ENCODE measurements at regions not wholly inside any gene's neighbourhood (a gene's known extent, or its start where the extent isn't known, plus 50 kb on each side); places are given as distances from the start of the nearest gene placed in this dataset.

DNA sequence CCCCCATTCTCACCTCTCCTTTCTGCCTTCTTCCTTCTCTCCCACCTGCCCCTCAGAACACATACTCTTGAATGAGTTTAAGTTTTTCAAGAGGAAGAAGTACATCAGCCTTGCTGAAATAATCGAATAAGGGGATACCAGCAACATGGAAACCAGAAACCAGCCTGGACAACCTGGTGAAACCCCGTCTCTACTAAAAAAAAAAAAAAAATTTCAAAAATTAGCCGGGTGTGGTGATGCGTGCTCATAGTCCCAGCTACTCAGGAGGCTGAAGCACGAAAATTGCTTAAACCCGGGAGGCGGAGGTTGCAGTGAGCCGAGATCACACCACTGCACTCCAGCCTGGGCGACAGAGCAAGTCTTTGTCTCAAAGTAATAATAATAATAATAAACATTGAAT lies 75.0 kb upstream of the SLC1A4 start:
- Histone ChIP-seq H3K36me3 (ENCODE audit: insufficient read depth, low read length, poor library complexity, severe bottlenecking) (no peaks in the 10 kb centered on the region), H3K9me3 (ENCODE audit: low read depth, low read length, poor library complexity, severe bottlenecking) (no peaks in the 10 kb centered on the region), H3K27ac (ENCODE audit: low read depth, low read length, poor library complexity, severe bottlenecking) (no peak overlapping the region), H3K4me3 (ENCODE audit: low read depth, low read length, poor library complexity, severe bottlenecking) (no peak overlapping the region), H3K4me1 (ENCODE audit: insufficient read depth, low read length, poor library complexity, severe bottlenecking) (peaks cover 18% of the 10 kb centered on the region), H3K27me3 (replicated peaks; ENCODE audit: insufficient read depth, low read depth, low read length, poor library complexity) (no peaks in the 10 kb centered on the region)
- intact Hi-C loops (cut with micrococcal nuclease; ENCODE audit: unreplicated experiment), result no loop called here
- TF ChIP-seq, protein P1, sequence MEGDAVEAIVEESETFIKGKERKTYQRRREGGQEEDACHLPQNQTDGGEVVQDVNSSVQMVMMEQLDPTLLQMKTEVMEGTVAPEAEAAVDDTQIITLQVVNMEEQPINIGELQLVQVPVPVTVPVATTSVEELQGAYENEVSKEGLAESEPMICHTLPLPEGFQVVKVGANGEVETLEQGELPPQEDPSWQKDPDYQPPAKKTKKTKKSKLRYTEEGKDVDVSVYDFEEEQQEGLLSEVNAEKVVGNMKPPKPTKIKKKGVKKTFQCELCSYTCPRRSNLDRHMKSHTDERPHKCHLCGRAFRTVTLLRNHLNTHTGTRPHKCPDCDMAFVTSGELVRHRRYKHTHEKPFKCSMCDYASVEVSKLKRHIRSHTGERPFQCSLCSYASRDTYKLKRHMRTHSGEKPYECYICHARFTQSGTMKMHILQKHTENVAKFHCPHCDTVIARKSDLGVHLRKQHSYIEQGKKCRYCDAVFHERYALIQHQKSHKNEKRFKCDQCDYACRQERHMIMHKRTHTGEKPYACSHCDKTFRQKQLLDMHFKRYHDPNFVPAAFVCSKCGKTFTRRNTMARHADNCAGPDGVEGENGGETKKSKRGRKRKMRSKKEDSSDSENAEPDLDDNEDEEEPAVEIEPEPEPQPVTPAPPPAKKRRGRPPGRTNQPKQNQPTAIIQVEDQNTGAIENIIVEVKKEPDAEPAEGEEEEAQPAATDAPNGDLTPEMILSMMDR (conservative IDR thresholded peaks at IDR 0.05; ENCODE audit: low read depth, low read length), result no peak
- no peak for TF ChIP-seq EZH2 (IDR thresholded peaks at IDR 0.05; ENCODE audit: borderline replicate concordance, low read depth, low read length, poor library complexity, severe bottlenecking)
- BruUV-seq (replicated peaks), result no TSS peak
- CTCF ChIA-PET, result no interaction called here
- no peak for DNase-seq (ENCODE audit: low spot score)
- POLR2A ChIA-PET (ENCODE audit: low non-redundant PET), result interaction anchor here (0.6 kb wide), 1 partner anchor 676 kb away, joined by 5 read pairs; no protein-coding TSS in a partner anchor

DNA sequence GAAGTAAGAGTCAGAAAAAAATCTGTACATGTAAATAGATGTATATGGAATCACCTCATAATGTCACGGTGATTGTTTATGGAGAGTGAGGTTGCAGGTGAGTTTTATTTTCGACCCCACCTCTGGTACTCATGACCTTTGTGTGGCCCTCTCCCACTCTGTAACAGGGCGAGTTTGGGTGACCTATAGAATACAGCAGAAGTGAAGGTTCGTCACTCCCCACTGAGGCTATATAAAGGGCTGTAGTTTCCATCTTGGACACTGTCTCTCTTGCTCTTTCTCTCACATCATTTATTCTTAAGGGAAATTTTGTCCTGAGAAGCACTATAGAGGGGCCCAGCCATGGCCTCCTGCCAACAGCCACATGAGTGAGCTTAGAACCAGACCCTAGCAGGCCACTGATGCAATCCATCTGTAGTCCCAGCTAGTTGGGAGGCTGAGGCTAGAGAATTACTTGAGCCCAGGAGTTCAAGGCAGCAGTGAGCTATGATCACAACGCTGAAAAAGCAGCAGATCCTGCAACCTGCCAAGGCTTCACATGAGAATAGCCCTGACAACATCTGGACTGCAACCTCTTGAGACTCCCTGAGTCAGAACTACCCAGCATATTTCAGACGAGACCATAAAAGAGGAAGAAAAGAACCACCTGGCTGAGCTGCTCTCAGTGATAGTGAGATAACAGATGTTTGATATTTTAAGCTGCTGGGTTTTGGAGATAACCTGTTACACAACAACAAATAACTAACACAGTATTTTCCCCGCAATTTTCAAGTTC lies 74.3 kb upstream of the SLC1A4 start:
- peaks cover 18% of the 10 kb centered on the region for H3K4me1 ChIP-seq (ENCODE audit: insufficient read depth, low read length, poor library complexity, severe bottlenecking)
- H3K4me3 ChIP-seq (ENCODE audit: low read depth, low read length, poor library complexity, severe bottlenecking), result no peak overlapping the region
- no peaks in the 10 kb centered on the region for H3K36me3 ChIP-seq (ENCODE audit: insufficient read depth, low read length, poor library complexity, severe bottlenecking)
- CTCF ChIA-PET, result no interaction called here
- intact Hi-C loops (cut with micrococcal nuclease; ENCODE audit: unreplicated experiment), result loop anchor here (5.0 kb wide), 1 partner anchor 657 kb away; no protein-coding TSS in a partner anchor
- no peak overlapping the region for H3K27ac ChIP-seq (ENCODE audit: low read depth, low read length, poor library complexity, severe bottlenecking)
- H3K27me3 ChIP-seq (replicated peaks; ENCODE audit: insufficient read depth, low read depth, low read length, poor library complexity), result no peaks in the 10 kb centered on the region
- TF ChIP-seq, protein P1 (conservative IDR thresholded peaks at IDR 0.05; ENCODE audit: low read depth, low read length), result no peak
- no peak for TF ChIP-seq EZH2 (IDR thresholded peaks at IDR 0.05; ENCODE audit: borderline replicate concordance, low read depth, low read length, poor library complexity, severe bottlenecking)
- POLR2A ChIA-PET (ENCODE audit: low non-redundant PET), result no interaction called here
- DNase-seq (ENCODE audit: low spot score), result no peak
- H3K9me3 ChIP-seq (ENCODE audit: low read depth, low read length, poor library complexity, severe bottlenecking), result no peaks in the 10 kb centered on the region
- no TSS peak for BruUV-seq (replicated peaks)

DNA sequence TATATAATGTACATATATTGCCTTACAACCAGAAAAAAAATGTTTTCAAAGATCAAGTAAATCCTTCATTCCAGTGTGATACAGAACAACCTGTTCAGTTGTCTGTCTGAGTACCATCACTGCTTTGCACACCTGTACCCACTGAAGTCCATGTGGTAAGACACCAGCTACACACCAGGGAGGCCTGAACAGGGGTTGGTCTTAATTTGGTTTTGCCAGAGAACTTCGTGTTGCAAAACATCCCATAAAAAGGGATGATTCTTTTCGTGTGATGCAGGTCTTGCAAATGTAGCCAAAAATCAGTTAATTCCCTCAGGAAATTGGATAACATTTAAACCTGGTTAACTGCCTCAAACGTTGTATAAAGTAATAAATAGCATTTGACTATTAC lies 73.7 kb upstream of the SLC1A4 start:
- TF ChIP-seq, protein P1 (conservative IDR thresholded peaks at IDR 0.05; ENCODE audit: low read depth, low read length), result no peak
- TF ChIP-seq EZH2 (IDR thresholded peaks at IDR 0.05; ENCODE audit: borderline replicate concordance, low read depth, low read length, poor library complexity, severe bottlenecking), result no peak
- DNase-seq (ENCODE audit: low spot score), result no peak
- ChIA-PET CTCF (no interaction called here), POLR2A (ENCODE audit: low non-redundant PET) (no interaction called here)
- no peak overlapping the region for H3K4me3 ChIP-seq (ENCODE audit: low read depth, low read length, poor library complexity, severe bottlenecking)
- intact Hi-C loops (cut with micrococcal nuclease; ENCODE audit: unreplicated experiment), result loop anchor here (5.0 kb wide), 1 partner anchor 657 kb away; no protein-coding TSS in a partner anchor
- peaks cover 18% of the 10 kb centered on the region for H3K4me1 ChIP-seq (ENCODE audit: insufficient read depth, low read length, poor library complexity, severe bottlenecking)
- H3K36me3 ChIP-seq (ENCODE audit: insufficient read depth, low read length, poor library complexity, severe bottlenecking), result no peaks in the 10 kb centered on the region
- no TSS peak for BruUV-seq (replicated peaks)
- no peak overlapping the region for H3K27ac ChIP-seq (ENCODE audit: low read depth, low read length, poor library complexity, severe bottlenecking)
- no peaks in the 10 kb centered on the region for H3K27me3 ChIP-seq (replicated peaks; ENCODE audit: insufficient read depth, low read depth, low read length, poor library complexity)
- no peaks in the 10 kb centered on the region for H3K9me3 ChIP-seq (ENCODE audit: low read depth, low read length, poor library complexity, severe bottlenecking)

All from A673 (cell line).